ENCODE measurements at regions not wholly inside any gene's neighbourhood (a gene's known extent, or its start where the extent isn't known, plus 50 kb on each side); places are given as distances from the start of the nearest gene placed in this dataset.
"Not testable (repeated sequence)": the region's sequence is repeated elsewhere in the genome, so short reads cannot be mapped to it uniquely, and the experiment has no call there.

GRCh38 chr22:22071455-22071854, 88.9 kb upstream of the TOP3B start:
- intact Hi-C loops (cut with DNase I): no loop called here
- no peak for DNase-seq (ENCODE audit: low spot score)

GRCh38 chr22:22070371-22070824, 87.8 kb upstream of the TOP3B start:
- intact Hi-C loops (cut with DNase I): no loop called here
- no peak for DNase-seq (ENCODE audit: low spot score)

GRCh38 chr22:22069450-22070370, 87.1 kb upstream of the TOP3B start:
- intact Hi-C loops (cut with DNase I): no loop called here
- DNase-seq (ENCODE audit: low spot score): no peak

GRCh38 chr22:22068657-22069056, 86.1 kb upstream of the TOP3B start:
- intact Hi-C loops (cut with DNase I): no loop called here
- DNase-seq (ENCODE audit: low spot score): no peak

GRCh38 chr22:22068025-22068424, 85.4 kb upstream of the TOP3B start:
- intact Hi-C loops (cut with DNase I): no loop called here
- DNase-seq (ENCODE audit: low spot score): no peak

- no peak for DNase-seq (ENCODE audit: low spot score)
- intact Hi-C loops (cut with DNase I): no loop called here
Observed at GRCh38 chr22:22067192-22067591, 84.6 kb upstream of the TOP3B start.

- DNase-seq (ENCODE audit: low spot score): no peak
- intact Hi-C loops (cut with DNase I): no loop called here
Observed at GRCh38 chr22:22064580-22064979, 82.0 kb upstream of the TOP3B start.

GRCh38 chr22:22062306-22062793, 79.8 kb upstream of the TOP3B start:
- intact Hi-C loops (cut with DNase I): no loop called here
- DNase-seq (ENCODE audit: low spot score): no peak

GRCh38 chr22:22061085-22062077, 78.8 kb upstream of the TOP3B start:
- intact Hi-C loops (cut with DNase I): no loop called here
- DNase-seq (ENCODE audit: low spot score): no peak

- DNase-seq (ENCODE audit: low spot score): peak; percentile 92
- intact Hi-C loops (cut with DNase I): no loop called here
Observed at GRCh38 chr22:22060200-22061084, 77.9 kb upstream of the TOP3B start.

- intact Hi-C loops (cut with DNase I): no loop called here
- no peak for DNase-seq (ENCODE audit: low spot score)
Observed at GRCh38 chr22:22059291-22060002, 76.9 kb upstream of the TOP3B start.

- intact Hi-C loops (cut with DNase I): no loop called here
- no peak for DNase-seq (ENCODE audit: low spot score)
Observed at GRCh38 chr22:22058633-22059290, 76.2 kb upstream of the TOP3B start.

GRCh38 chr22:22057617-22058378, 75.2 kb upstream of the TOP3B start:
- DNase-seq (ENCODE audit: low spot score): no peak
- intact Hi-C loops (cut with DNase I): no loop called here

- DNase-seq (ENCODE audit: low spot score); intact Hi-C loops (cut with DNase I): not testable (repeated sequence)
Observed at GRCh38 chr22:22056809-22057594, 74.4 kb upstream of the TOP3B start.

GRCh38 chr22:22052548-22053139, 70.1 kb upstream of the TOP3B start:
- intact Hi-C loops (cut with DNase I); DNase-seq (ENCODE audit: low spot score): not testable (repeated sequence)

GRCh38 chr22:22051032-22051431, 68.4 kb upstream of the TOP3B start:
- DNase-seq (ENCODE audit: low spot score); intact Hi-C loops (cut with DNase I): not testable (repeated sequence)

Measured in posterior vena cava (tissue), 2 donors.